K562 (cell line): ENCODE measurements at regions not wholly inside any gene's neighbourhood (a gene's known extent, or its start where the extent isn't known, plus 50 kb on each side); places are given as distances from the start of the nearest gene placed in this dataset.

ENCODE experiments used
- ATF1 ChIP-seq, 2 experiments: fragments of 450-650 bp in 1 of 2; IDR thresholded peaks; 2 replicates each; pipeline ENCODE4 v1.6.1; 2016; ENCODE audit warnings: missing compliant biosample characterization in 1 of 2, missing genetic modification characterization in 1 of 2
- BDP1 ChIP-seq: IDR thresholded peaks from 3 replicates; pipeline ENCODE4 v1.6.1; 2011; ENCODE audit not compliant: insufficient read length, insufficient read depth
- CBFA2T2 ChIP-seq: fragments of 450-650 bp; conservative IDR thresholded peaks from 2 replicates; pipeline ENCODE4 v1.6.1; 2017; ENCODE audit warnings: mild to moderate bottlenecking
- CHCHD3 ChIP-seq: fragments of 250-450 bp; sonication (Bioruptor Pico); IDR thresholded peaks from 2 replicates; pipeline ENCODE4 v2.1.2; 2022; ENCODE audit warnings: mild to moderate bottlenecking
- DNMT1 ChIP-seq: fragments of 450-650 bp; IDR thresholded peaks from 2 replicates; pipeline ENCODE4 v1.6.1; 2016; ENCODE audit warnings: antibody characterized with exemption, mild to moderate bottlenecking
- GATAD2A ChIP-seq: fragments of 450-650 bp; IDR thresholded peaks from 2 replicates; pipeline ENCODE4 v1.6.1; 2017
- LARP7 ChIP-seq: fragments of 450-650 bp; IDR thresholded peaks from 2 replicates; pipeline ENCODE4 v1.6.1; 2016
- MYBL2 ChIP-seq, 2 experiments: fragments of 450-650 bp in 1 of 2; sonication (generic) in 1 of 2; formaldehyde crosslinking in 1 of 2; IDR thresholded peaks; 2 replicates each; pipeline versions ENCODE4 v1.6.1 to v1.8.1; 2017 to 2022; ENCODE audit warnings: borderline replicate concordance in 1 of 2, inconsistent platforms in 1 of 2, low read depth in 1 of 2, mild to moderate bottlenecking in 1 of 2, missing genetic modification reagents in 1 of 2, moderate library complexity in 1 of 2
- NFYB ChIP-seq: IDR thresholded peaks from 2 replicates; pipeline ENCODE4 v1.6.1; 2011; ENCODE audit warnings: mild to moderate bottlenecking, moderate library complexity; ENCODE audit not compliant: insufficient read length; ENCODE audit errors: extremely low read depth
- NR2C1 ChIP-seq, 2 experiments: fragments of 450-650 bp; IDR thresholded peaks; 2 replicates each; pipeline ENCODE4 v1.6.1; 2017; ENCODE audit warnings: mild to moderate bottlenecking in 2 of 2, antibody characterized with exemption in 1 of 2, inconsistent platforms in 1 of 2, missing compliant biosample characterization in 1 of 2, missing genetic modification characterization in 1 of 2
- NRF1 ChIP-seq, 2 experiments: fragments of 450-650 bp; IDR thresholded peaks in 1 of 2; conservative IDR thresholded peaks in 1 of 2; 2 replicates each; pipeline ENCODE4 v1.6.1; 2014; ENCODE audit warnings: mild to moderate bottlenecking in 2 of 2
- RB1 ChIP-seq: fragments of 450-650 bp; IDR thresholded peaks from 2 replicates; pipeline ENCODE4 v1.6.1; 2017; ENCODE audit warnings: low read depth, mild to moderate bottlenecking
- SMARCA5 ChIP-seq: fragments of 450-650 bp; IDR thresholded peaks from 2 replicates; pipeline ENCODE4 v1.6.1; 2016
- TOE1 ChIP-seq, 2 experiments: fragments of 450-650 bp in 1 of 2; sonication (generic) in 1 of 2; formaldehyde crosslinking in 1 of 2; IDR thresholded peaks; 2 replicates each; pipeline versions ENCODE4 v1.7.1 to v1.8.0; 2016 to 2022; ENCODE audit warnings: borderline replicate concordance in 2 of 2, mild to moderate bottlenecking in 2 of 2, antibody characterized with exemption in 1 of 2, inconsistent platforms in 1 of 2, low read depth in 1 of 2, missing genetic modification reagents in 1 of 2, moderate library complexity in 1 of 2
- XRCC3 ChIP-seq: fragments of 450-650 bp; IDR thresholded peaks from 2 replicates; pipeline ENCODE4 v1.6.1; 2017; ENCODE audit warnings: mild to moderate bottlenecking, moderate library complexity
- ZNF324 ChIP-seq: fragments of 250-450 bp; sonication (Bioruptor Pico); IDR thresholded peaks from 2 replicates; pipeline ENCODE4 v1.4.0; 2020; ENCODE audit warnings: mild to moderate bottlenecking
- TF ChIP-seq, protein P1 (sequence below), 2 experiments: fragments of 450-650 bp; IDR thresholded peaks; 2 replicates each; pipeline ENCODE4 v1.6.1; 2016
- TF ChIP-seq, protein P2 (sequence below): sonication (generic); formaldehyde crosslinking; IDR thresholded peaks from 2 replicates; pipeline ENCODE4 v1.8.0; 2023; ENCODE audit warnings: mild to moderate bottlenecking, missing genetic modification reagents
- TF ChIP-seq, protein P3 (sequence below): sonication (generic); formaldehyde crosslinking; IDR thresholded peaks from 2 replicates; pipeline ENCODE4 v1.8.1; 2022; ENCODE audit warnings: missing genetic modification reagents
- TF ChIP-seq, protein P4 (sequence below): fragments of 250-450 bp; sonication (Bioruptor Pico); IDR thresholded peaks from 2 replicates; pipeline ENCODE4 v1.4.0; 2020; ENCODE audit warnings: mild to moderate bottlenecking, moderate library complexity
- TF ChIP-seq, protein P5 (sequence below): sonication (generic); formaldehyde crosslinking; IDR thresholded peaks from 2 replicates; pipeline ENCODE4 v1.8.0; 2022; ENCODE audit warnings: missing genetic modification reagents, mild to moderate bottlenecking, borderline replicate concordance

DNA sequence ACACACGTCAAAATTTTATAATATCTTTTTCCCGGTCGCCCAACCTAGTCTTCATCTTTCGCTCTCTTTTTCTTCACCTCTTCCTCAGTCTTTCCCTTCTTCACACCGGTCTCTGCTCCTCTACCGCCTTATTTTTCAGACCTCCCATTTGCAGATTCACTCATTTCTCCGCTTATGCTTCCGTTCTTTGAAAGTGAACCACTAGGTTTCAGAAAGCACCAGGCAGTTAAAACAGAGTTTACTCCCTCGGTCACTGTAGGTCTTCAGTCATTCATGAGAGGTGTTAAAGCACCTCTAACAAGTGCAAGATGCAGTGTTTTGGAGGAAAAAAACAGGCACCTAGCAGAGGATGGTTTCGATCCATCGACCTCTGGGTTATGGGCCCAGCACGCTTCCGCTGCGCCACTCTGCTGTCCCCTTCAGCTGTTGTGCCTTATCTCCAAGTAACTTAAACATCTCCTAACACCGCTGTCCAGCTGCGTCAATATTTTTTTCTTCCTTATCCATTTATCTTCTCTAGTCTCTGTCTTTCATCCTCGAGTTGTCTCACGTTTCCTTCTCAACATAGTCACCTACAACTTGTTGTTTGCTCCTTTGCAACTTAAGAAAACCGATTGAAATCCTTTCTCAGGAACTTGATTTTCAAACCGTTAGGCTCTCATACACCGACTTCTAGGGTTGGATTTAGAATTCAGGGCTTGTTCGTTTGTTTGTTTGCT is 119.7 kb upstream of the ZNF184 start (continued):
- TF ChIP-seq, protein P1, sequence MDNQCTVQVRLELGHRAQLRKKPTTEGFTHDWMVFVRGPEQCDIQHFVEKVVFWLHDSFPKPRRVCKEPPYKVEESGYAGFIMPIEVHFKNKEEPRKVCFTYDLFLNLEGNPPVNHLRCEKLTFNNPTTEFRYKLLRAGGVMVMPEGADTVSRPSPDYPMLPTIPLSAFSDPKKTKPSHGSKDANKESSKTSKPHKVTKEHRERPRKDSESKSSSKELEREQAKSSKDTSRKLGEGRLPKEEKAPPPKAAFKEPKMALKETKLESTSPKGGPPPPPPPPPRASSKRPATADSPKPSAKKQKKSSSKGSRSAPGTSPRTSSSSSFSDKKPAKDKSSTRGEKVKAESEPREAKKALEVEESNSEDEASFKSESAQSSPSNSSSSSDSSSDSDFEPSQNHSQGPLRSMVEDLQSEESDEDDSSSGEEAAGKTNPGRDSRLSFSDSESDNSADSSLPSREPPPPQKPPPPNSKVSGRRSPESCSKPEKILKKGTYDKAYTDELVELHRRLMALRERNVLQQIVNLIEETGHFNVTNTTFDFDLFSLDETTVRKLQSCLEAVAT (IDR thresholded peaks at IDR 0.05) = peak; percentile 2 to 16; a peak in 3 of 4 replicates
- TF ChIP-seq, protein P2, sequence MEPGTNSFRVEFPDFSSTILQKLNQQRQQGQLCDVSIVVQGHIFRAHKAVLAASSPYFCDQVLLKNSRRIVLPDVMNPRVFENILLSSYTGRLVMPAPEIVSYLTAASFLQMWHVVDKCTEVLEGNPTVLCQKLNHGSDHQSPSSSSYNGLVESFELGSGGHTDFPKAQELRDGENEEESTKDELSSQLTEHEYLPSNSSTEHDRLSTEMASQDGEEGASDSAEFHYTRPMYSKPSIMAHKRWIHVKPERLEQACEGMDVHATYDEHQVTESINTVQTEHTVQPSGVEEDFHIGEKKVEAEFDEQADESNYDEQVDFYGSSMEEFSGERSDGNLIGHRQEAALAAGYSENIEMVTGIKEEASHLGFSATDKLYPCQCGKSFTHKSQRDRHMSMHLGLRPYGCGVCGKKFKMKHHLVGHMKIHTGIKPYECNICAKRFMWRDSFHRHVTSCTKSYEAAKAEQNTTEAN (CRISPR knock-in tag) = no peak
- TF ChIP-seq, protein P3, sequence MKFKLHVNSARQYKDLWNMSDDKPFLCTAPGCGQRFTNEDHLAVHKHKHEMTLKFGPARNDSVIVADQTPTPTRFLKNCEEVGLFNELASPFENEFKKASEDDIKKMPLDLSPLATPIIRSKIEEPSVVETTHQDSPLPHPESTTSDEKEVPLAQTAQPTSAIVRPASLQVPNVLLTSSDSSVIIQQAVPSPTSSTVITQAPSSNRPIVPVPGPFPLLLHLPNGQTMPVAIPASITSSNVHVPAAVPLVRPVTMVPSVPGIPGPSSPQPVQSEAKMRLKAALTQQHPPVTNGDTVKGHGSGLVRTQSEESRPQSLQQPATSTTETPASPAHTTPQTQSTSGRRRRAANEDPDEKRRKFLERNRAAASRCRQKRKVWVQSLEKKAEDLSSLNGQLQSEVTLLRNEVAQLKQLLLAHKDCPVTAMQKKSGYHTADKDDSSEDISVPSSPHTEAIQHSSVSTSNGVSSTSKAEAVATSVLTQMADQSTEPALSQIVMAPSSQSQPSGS = no peak
- TF ChIP-seq XRCC3 = peak; percentile 47; the same call in 1 of the 2 replicates
- peak; percentile 77; the same call in 1 of the 2 replicates for TF ChIP-seq TOE1 (IDR thresholded peaks at IDR 0.05; ENCODE audit: borderline replicate concordance)
- no peak; the same call in none of the 2 replicates for TF ChIP-seq TOE1 (CRISPR knock-in tag; IDR thresholded peaks at IDR 0.05; ENCODE audit: borderline replicate concordance, low read depth)
- TF ChIP-seq BDP1 = peak; percentile 68
- no peak for TF ChIP-seq DNMT1
- TF ChIP-seq CBFA2T2 = peak; percentile 54
- TF ChIP-seq RB1 = peak; percentile 90
- TF ChIP-seq ATF1 (CRISPR knock-in tag; IDR thresholded peaks at IDR 0.05) = no peak
- TF ChIP-seq ATF1 (tag; IDR thresholded peaks at IDR 0.05) = peak; percentile 85
- TF ChIP-seq SMARCA5 = peak; percentile 95
- peak; percentile 13; the same call in 1 of the 2 replicates for TF ChIP-seq MYBL2 (IDR thresholded peaks at IDR 0.05; ENCODE audit: low read depth)
- TF ChIP-seq MYBL2 (CRISPR knock-in tag; IDR thresholded peaks at IDR 0.05; ENCODE audit: borderline replicate concordance) = no peak
- TF ChIP-seq, protein P4, sequence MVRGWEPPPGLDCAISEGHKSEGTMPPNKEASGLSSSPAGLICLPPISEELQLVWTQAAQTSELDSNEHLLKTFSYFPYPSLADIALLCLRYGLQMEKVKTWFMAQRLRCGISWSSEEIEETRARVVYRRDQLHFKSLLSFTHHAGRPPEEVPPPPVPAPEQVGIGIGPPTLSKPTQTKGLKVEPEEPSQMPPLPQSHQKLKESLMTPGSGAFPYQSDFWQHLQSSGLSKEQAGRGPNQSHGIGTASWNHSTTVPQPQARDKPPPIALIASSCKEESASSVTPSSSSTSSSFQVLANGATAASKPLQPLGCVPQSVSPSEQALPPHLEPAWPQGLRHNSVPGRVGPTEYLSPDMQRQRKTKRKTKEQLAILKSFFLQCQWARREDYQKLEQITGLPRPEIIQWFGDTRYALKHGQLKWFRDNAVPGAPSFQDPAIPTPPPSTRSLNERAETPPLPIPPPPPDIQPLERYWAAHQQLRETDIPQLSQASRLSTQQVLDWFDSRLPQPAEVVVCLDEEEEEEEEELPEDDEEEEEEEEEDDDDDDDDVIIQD (CRISPR knock-in tag) = no peak
- no peak for TF ChIP-seq CHCHD3
- TF ChIP-seq NRF1 (conservative IDR thresholded peaks at IDR 0.05 in 1 of 2, IDR thresholded peaks at IDR 0.05 in 1 of 2) = no peak; a peak in 2 of 4 replicates
- TF ChIP-seq, protein P5, sequence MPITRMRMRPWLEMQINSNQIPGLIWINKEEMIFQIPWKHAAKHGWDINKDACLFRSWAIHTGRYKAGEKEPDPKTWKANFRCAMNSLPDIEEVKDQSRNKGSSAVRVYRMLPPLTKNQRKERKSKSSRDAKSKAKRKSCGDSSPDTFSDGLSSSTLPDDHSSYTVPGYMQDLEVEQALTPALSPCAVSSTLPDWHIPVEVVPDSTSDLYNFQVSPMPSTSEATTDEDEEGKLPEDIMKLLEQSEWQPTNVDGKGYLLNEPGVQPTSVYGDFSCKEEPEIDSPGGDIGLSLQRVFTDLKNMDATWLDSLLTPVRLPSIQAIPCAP = no peak
- TF ChIP-seq LARP7 = peak; percentile 96
- no peak for TF ChIP-seq ZNF324 (CRISPR knock-in tag)
- TF ChIP-seq NR2C1 (IDR thresholded peaks at IDR 0.05) = peak; percentile 47; the same call in 1 of the 2 replicates
- TF ChIP-seq NR2C1 (tag; IDR thresholded peaks at IDR 0.05) = 0 out of 2 replicates have a peak, but pooled peaks have one; percentile 33
- TF ChIP-seq NFYB = no peak
- TF ChIP-seq GATAD2A = peak; percentile 63; the same call in 1 of the 2 replicates
